ENCODE measurements at regions not wholly inside any gene's neighbourhood (a gene's known extent, or its start where the extent isn't known, plus 50 kb on each side); places are given as distances from the start of the nearest gene placed in this dataset.

GRCh38 chr6:40917603-40918002, 121.4 kb downstream of the UNC5CL start:
- H3K4me1 ChIP-seq, result peaks cover 5% of the 10 kb centered on the region
- WGBS, 2 donors, result 92 to 94% methylated on average over 3 of the region's 3 CpGs
- H3K36me3 ChIP-seq (ENCODE audit: low read depth, missing control alignments), result no peaks in the 10 kb centered on the region
- no peaks in the 10 kb centered on the region for H3K9me3 ChIP-seq
- H3K27ac ChIP-seq, result no peak overlapping the region
- TF ChIP-seq POLR2A (IDR thresholded peaks at IDR 0.05), result no peak
- TF ChIP-seq, protein P1, sequence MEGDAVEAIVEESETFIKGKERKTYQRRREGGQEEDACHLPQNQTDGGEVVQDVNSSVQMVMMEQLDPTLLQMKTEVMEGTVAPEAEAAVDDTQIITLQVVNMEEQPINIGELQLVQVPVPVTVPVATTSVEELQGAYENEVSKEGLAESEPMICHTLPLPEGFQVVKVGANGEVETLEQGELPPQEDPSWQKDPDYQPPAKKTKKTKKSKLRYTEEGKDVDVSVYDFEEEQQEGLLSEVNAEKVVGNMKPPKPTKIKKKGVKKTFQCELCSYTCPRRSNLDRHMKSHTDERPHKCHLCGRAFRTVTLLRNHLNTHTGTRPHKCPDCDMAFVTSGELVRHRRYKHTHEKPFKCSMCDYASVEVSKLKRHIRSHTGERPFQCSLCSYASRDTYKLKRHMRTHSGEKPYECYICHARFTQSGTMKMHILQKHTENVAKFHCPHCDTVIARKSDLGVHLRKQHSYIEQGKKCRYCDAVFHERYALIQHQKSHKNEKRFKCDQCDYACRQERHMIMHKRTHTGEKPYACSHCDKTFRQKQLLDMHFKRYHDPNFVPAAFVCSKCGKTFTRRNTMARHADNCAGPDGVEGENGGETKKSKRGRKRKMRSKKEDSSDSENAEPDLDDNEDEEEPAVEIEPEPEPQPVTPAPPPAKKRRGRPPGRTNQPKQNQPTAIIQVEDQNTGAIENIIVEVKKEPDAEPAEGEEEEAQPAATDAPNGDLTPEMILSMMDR (IDR thresholded peaks at IDR 0.05), result no peak
- intact Hi-C loops (cut with DNase I; ENCODE audit: low total_unique reads), result no loop called here
- DNase-seq, result no peak
- H3K4me3 ChIP-seq, result no peak overlapping the region
- no peaks in the 10 kb centered on the region for H3K27me3 ChIP-seq

- TF ChIP-seq, protein P1 (IDR thresholded peaks at IDR 0.05), result no peak
- TF ChIP-seq POLR2A (IDR thresholded peaks at IDR 0.05), result no peak
- Histone ChIP-seq H3K36me3 (ENCODE audit: low read depth, missing control alignments) (no peaks in the 10 kb centered on the region), H3K4me3 (no peak overlapping the region), H3K4me1 (peaks cover 10% of the 10 kb centered on the region), H3K9me3 (no peaks in the 10 kb centered on the region), H3K27ac (no peak overlapping the region), H3K27me3 (no peaks in the 10 kb centered on the region)
- WGBS, 2 donors, result 37 to 64% methylated on average over 1 of the region's 1 CpG
- intact Hi-C loops (cut with DNase I; ENCODE audit: low total_unique reads), result no loop called here
- DNase-seq, result no peak
Observed at GRCh38 chr6:40916845-40917244, 122.2 kb downstream of the UNC5CL start.

DNA sequence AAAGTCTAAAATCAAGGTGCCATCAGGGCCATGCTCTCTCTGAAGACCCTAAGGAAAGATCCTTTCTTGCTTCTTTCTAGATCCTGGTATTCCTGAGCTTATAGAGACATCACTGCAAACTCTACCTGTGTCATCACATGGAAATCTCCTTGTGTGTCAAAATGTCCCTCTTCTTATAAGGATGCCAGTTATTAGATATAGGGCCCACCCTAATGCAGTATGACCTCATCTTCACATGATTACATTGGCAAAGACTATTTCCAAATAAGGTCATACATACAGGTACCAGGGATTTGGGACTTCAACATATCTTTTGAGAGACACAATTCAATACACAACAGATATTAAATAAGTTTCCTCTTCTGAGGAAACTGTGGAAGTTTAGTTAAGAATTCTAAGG, 123.9 kb downstream of the UNC5CL start:
- intact Hi-C loops (cut with DNase I; ENCODE audit: low total_unique reads), result no loop called here
- Histone ChIP-seq H3K36me3 (ENCODE audit: low read depth, missing control alignments) (no peaks in the 10 kb centered on the region), H3K9me3 (no peaks in the 10 kb centered on the region), H3K27ac (no peak overlapping the region), H3K27me3 (no peaks in the 10 kb centered on the region), H3K4me3 (no peak overlapping the region), H3K4me1 (peaks cover 10% of the 10 kb centered on the region)
- no peak for DNase-seq
- no peak for TF ChIP-seq POLR2A (IDR thresholded peaks at IDR 0.05)
- TF ChIP-seq, protein P1 (IDR thresholded peaks at IDR 0.05), result no peak

DNA sequence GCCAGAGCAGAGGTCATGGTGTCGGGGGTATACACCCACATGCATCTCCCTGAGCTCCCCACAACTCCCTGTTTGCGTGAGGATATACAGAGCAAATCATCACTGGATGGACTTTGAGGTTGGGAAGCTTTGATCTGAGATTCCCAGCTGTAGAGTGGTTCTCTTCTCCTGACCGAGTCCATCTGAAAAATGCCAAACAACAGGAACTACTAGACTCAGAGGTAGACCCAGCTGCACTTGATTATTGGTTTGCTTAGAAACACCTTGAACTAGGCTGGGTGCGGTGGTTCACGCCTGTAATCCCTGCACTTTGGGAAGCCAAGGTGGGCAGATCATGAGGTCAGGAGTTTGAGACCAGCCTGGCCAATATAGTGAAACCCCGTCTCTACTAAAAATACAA, 125.0 kb downstream of the UNC5CL start:
- intact Hi-C loops (cut with DNase I; ENCODE audit: low total_unique reads), result no loop called here
- DNase-seq, result no peak
- H3K9me3 ChIP-seq, result no peaks in the 10 kb centered on the region
- H3K27me3 ChIP-seq, result no peaks in the 10 kb centered on the region
- H3K4me3 ChIP-seq, result no peak overlapping the region
- peaks cover 10% of the 10 kb centered on the region for H3K4me1 ChIP-seq
- WGBS, 2 donors, result 60 to 71% methylated on average over 6 of the region's 6 CpGs
- TF ChIP-seq, protein P1 (IDR thresholded peaks at IDR 0.05), result no peak
- TF ChIP-seq POLR2A (IDR thresholded peaks at IDR 0.05), result no peak
- H3K36me3 ChIP-seq (ENCODE audit: low read depth, missing control alignments), result no peaks in the 10 kb centered on the region
- no peak overlapping the region for H3K27ac ChIP-seq

- peaks cover 13% of the 10 kb centered on the region for H3K4me1 ChIP-seq
- H3K36me3 ChIP-seq (ENCODE audit: low read depth, missing control alignments), result no peaks in the 10 kb centered on the region
- no peaks in the 10 kb centered on the region for H3K27me3 ChIP-seq
- no peaks in the 10 kb centered on the region for H3K9me3 ChIP-seq
- WGBS, 2 donors, result 61 to 71% methylated on average over 7 to 9 of the region's 9 CpGs
- H3K4me3 ChIP-seq, result no peak overlapping the region
- intact Hi-C loops (cut with DNase I; ENCODE audit: low total_unique reads), result no loop called here
- TF ChIP-seq, protein P1 (IDR thresholded peaks at IDR 0.05), result peak in 2 of 3 experiments; percentile 25 to 29
- no peak for TF ChIP-seq POLR2A (IDR thresholded peaks at IDR 0.05)
- no peak overlapping the region for H3K27ac ChIP-seq
- peak; percentile 66 for DNase-seq
Observed at GRCh38 chr6:40912158-40912946, 126.7 kb downstream of the UNC5CL start.

Data from testis (tissue), 2 donors.